ENCODE measurements at regions not wholly inside any gene's neighbourhood (a gene's known extent, or its start where the extent isn't known, plus 50 kb on each side); places are given as distances from the start of the nearest gene placed in this dataset.
"Not testable (repeated sequence)": the region's sequence is repeated elsewhere in the genome, so short reads cannot be mapped to it uniquely, and the experiment has no call there.

DNA sequence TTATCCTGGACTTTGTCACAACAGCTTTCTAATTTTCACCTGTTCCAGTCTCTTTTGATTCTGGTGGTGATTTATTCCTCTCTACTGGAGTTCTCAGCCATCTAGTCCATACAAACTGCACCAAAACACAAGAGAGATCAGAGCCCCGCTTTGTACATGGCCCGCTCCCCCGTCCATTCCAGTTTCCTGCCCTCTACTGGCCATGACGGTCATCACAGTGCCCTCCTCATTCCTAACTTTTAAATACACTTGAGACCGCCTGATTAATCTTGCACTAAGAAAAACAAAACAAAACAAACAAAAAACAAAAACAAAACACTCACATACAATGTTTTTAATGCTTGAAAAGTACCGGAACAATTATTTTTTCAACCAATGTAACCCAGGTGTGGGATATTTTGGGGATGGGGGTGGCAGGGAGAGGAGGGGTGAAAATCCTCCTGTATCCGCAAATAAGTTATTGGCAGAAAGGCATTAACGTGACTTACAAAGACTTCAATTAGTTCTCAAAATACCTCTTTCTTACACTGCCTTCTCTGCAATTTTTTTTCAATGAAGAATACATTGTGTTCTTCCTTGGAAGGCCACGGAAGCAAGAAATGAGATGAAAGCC, 84.8 kb upstream of the PAM start:
- Histone ChIP-seq H3K4me2 (ENCODE audit: control insufficient read depth, insufficient read depth) (no peak overlapping the region), H3K4me1 (ENCODE audit: control insufficient read depth, insufficient read depth, low read length) (no peaks in the 10 kb centered on the region), H3K9ac (ENCODE audit: control insufficient read depth, insufficient read depth, low read length) (no peak overlapping the region), H4K20me1 (ENCODE audit: control insufficient read depth, insufficient read depth) (no peaks in the 10 kb centered on the region), H3K27ac (ENCODE audit: control insufficient read depth, insufficient read depth) (no peak overlapping the region), H3K79me2 (ENCODE audit: control insufficient read depth, insufficient read depth, low read length) (no peaks in the 10 kb centered on the region), H3K27me3 (replicated peaks in 1 of 2; ENCODE audit: control insufficient read depth in 2 of 2, insufficient read depth in 2 of 2, low read length in 1 of 2) (no peaks in the 10 kb centered on the region), H2AFZ (ENCODE audit: control insufficient read depth, low read depth, low read length) (no peak overlapping the region), H3K36me3 (ENCODE audit: control insufficient read depth in 2 of 2, insufficient read depth in 2 of 2, low read length in 1 of 2) (no peaks in the 10 kb centered on the region), H3K9me3 (replicated peaks; ENCODE audit: control insufficient read depth, insufficient read depth, low read length) (no peaks in the 10 kb centered on the region), H3K4me3 (no peak overlapping the region)
- 44% methylated on average over 9 of the region's 9 CpGs for WGBS (ENCODE audit: insufficient coverage, insufficient replicate concordance, low lambda C conversion rate, missing lambda C conversion rate)
- intact Hi-C loops (cut with micrococcal nuclease; ENCODE audit: unreplicated experiment), result loop anchor here (1.0 kb wide), 1 partner anchor 87 kb away; no protein-coding TSS in a partner anchor
- peak; percentile 92 for ATAC-seq
- no TSS peak for BruUV-seq (replicated peaks)
- no peak for DNase-seq (ENCODE audit: low read depth, low spot score)
- FAIRE-seq, result no peak
- POLR2A ChIA-PET, result no interaction called here
- CTCF ChIA-PET, result interaction anchor here (0.7 to 2.2 kb wide), 3 partner anchors 9 to 89 kb away, joined by 3 to 9 read pairs (median 4); no protein-coding TSS in a partner anchor
- SMC1A ChIA-PET (ENCODE audit: uncharacterized antibody, unreplicated experiment), result no interaction called here
- TF ChIP-seq RAD21 (IDR thresholded peaks at IDR 0.05; ENCODE audit: insufficient read depth, low read depth, low read length) (peak; percentile 45), SMC3 (IDR thresholded peaks at IDR 0.05; ENCODE audit: borderline replicate concordance, low read length) (peak; percentile 31; the same call in 1 of the 2 replicates)
- TF ChIP-seq, protein P1, sequence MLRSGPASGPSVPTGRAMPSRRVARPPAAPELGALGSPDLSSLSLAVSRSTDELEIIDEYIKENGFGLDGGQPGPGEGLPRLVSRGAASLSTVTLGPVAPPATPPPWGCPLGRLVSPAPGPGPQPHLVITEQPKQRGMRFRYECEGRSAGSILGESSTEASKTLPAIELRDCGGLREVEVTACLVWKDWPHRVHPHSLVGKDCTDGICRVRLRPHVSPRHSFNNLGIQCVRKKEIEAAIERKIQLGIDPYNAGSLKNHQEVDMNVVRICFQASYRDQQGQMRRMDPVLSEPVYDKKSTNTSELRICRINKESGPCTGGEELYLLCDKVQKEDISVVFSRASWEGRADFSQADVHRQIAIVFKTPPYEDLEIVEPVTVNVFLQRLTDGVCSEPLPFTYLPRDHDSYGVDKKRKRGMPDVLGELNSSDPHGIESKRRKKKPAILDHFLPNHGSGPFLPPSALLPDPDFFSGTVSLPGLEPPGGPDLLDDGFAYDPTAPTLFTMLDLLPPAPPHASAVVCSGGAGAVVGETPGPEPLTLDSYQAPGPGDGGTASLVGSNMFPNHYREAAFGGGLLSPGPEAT (IDR thresholded peaks at IDR 0.05; ENCODE audit: low read depth), result no peak
- TF ChIP-seq, protein P2, sequence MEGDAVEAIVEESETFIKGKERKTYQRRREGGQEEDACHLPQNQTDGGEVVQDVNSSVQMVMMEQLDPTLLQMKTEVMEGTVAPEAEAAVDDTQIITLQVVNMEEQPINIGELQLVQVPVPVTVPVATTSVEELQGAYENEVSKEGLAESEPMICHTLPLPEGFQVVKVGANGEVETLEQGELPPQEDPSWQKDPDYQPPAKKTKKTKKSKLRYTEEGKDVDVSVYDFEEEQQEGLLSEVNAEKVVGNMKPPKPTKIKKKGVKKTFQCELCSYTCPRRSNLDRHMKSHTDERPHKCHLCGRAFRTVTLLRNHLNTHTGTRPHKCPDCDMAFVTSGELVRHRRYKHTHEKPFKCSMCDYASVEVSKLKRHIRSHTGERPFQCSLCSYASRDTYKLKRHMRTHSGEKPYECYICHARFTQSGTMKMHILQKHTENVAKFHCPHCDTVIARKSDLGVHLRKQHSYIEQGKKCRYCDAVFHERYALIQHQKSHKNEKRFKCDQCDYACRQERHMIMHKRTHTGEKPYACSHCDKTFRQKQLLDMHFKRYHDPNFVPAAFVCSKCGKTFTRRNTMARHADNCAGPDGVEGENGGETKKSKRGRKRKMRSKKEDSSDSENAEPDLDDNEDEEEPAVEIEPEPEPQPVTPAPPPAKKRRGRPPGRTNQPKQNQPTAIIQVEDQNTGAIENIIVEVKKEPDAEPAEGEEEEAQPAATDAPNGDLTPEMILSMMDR (IDR thresholded peaks at IDR 0.05 in 2 of 3, conservative IDR thresholded peaks at IDR 0.05 in 1 of 3; ENCODE audit: control insufficient read depth in 2 of 3, extremely low read depth in 1 of 3, insufficient read depth in 1 of 3, low read depth in 3 of 3, low read length in 3 of 3), result peak; percentile 44 to 71 (median 62)
- in situ Hi-C loops (cut with MboI), result no loop called here
- RAD21 ChIA-PET (ENCODE audit: unreplicated experiment), result no interaction called here

GRCh38 chr5:102671033-102671734, 83.9 kb upstream of the PAM start:
- H4K20me1 ChIP-seq (ENCODE audit: control insufficient read depth, insufficient read depth); H3K79me2 ChIP-seq (ENCODE audit: control insufficient read depth, insufficient read depth, low read length); H3K27ac ChIP-seq (ENCODE audit: control insufficient read depth, insufficient read depth); H3K4me1 ChIP-seq (ENCODE audit: control insufficient read depth, insufficient read depth, low read length); intact Hi-C loops (cut with micrococcal nuclease; ENCODE audit: unreplicated experiment); H3K9me3 ChIP-seq (replicated peaks; ENCODE audit: control insufficient read depth, insufficient read depth, low read length); BruUV-seq (replicated peaks); in situ Hi-C loops (cut with MboI); H3K27me3 ChIP-seq (replicated peaks in 1 of 2; ENCODE audit: control insufficient read depth in 2 of 2, insufficient read depth in 2 of 2, low read length in 1 of 2); ATAC-seq; SMC1A ChIA-PET (ENCODE audit: uncharacterized antibody, unreplicated experiment); DNase-seq (ENCODE audit: low read depth, low spot score); H3K36me3 ChIP-seq (ENCODE audit: control insufficient read depth in 2 of 2, insufficient read depth in 2 of 2, low read length in 1 of 2); H2AFZ ChIP-seq (ENCODE audit: control insufficient read depth, low read depth, low read length); H3K4me3 ChIP-seq; CTCF ChIA-PET; RAD21 ChIA-PET (ENCODE audit: unreplicated experiment); H3K9ac ChIP-seq (ENCODE audit: control insufficient read depth, insufficient read depth, low read length); H3K4me2 ChIP-seq (ENCODE audit: control insufficient read depth, insufficient read depth); FAIRE-seq; POLR2A ChIA-PET: not testable (repeated sequence)
- 60% methylated on average over 25 of the region's 32 CpGs for WGBS (ENCODE audit: insufficient coverage, insufficient replicate concordance, low lambda C conversion rate, missing lambda C conversion rate)

Measured in GM12878 (cell line).